OCI-LY3 (cell line): ENCODE measurements at regions not wholly inside any gene's neighbourhood (a gene's known extent, or its start where the extent isn't known, plus 50 kb on each side); places are given as distances from the start of the nearest gene placed in this dataset.

Source experiments
- EZH2phosphoT487 ChIP-seq: fragments of 200-600 bp; shearing (Covaris generic); IDR thresholded peaks from 2 replicates; pipeline ENCODE4 v1.6.1; 2018; ENCODE audit warnings: antibody characterized with exemption, mixed run types, low read depth
- TF ChIP-seq, protein P1 (sequence below): fragments of 200-600, 300-600 bp; sonication (generic); IDR thresholded peaks from 2 replicates; pipeline ENCODE4 v1.5.1; 2014; ENCODE audit warnings: antibody characterized with exemption, low read length, low read depth

DNA sequence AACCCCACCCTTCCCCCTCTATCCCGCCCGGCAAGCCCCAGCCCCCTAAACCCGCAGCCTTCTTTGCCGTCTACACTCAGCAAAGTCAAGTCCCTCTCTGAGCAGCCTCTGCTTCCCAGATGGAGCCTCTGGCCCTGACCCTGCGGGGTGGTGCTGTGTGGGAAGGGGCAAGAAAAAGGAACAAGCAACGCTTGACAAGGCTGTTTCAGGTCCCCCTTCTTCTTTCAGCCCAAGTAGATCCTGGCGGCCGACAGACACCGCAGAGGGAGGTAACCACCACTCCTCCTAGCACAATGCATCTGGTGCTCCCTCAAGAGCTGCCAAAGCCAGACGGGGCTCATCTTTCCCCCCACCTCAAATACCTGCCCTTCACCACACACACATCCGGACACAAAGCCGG, 178.3 kb downstream of the ENGASE start:
- TF ChIP-seq, protein P1, sequence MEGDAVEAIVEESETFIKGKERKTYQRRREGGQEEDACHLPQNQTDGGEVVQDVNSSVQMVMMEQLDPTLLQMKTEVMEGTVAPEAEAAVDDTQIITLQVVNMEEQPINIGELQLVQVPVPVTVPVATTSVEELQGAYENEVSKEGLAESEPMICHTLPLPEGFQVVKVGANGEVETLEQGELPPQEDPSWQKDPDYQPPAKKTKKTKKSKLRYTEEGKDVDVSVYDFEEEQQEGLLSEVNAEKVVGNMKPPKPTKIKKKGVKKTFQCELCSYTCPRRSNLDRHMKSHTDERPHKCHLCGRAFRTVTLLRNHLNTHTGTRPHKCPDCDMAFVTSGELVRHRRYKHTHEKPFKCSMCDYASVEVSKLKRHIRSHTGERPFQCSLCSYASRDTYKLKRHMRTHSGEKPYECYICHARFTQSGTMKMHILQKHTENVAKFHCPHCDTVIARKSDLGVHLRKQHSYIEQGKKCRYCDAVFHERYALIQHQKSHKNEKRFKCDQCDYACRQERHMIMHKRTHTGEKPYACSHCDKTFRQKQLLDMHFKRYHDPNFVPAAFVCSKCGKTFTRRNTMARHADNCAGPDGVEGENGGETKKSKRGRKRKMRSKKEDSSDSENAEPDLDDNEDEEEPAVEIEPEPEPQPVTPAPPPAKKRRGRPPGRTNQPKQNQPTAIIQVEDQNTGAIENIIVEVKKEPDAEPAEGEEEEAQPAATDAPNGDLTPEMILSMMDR = no peak
- no peak for TF ChIP-seq EZH2phosphoT487
